ENCODE measurements at regions not wholly inside any gene's neighbourhood (a gene's known extent, or its start where the extent isn't known, plus 50 kb on each side); places are given as distances from the start of the nearest gene placed in this dataset.
"Not testable (repeated sequence)": the region's sequence is repeated elsewhere in the genome, so short reads cannot be mapped to it uniquely, and the experiment has no call there.

GRCh38 chr13:50417597-50417996 is 402.4 kb downstream of the KCNRG start:
- peaks cover 0 to 3% of the 10 kb centered on the region in 2 donors for H3K9me3 Mint-ChIP-seq
- no peak for ATAC-seq (replicated peaks)
- no peak overlapping the region for H3K4me3 Mint-ChIP-seq
- peaks cover 3% of the 10 kb centered on the region for H3K36me3 Mint-ChIP-seq (ENCODE audit: insufficient read depth)
- no peak for DNase-seq
- no peak overlapping the region for H3K27ac Mint-ChIP-seq
- peaks cover 0 to 9% of the 10 kb centered on the region in 2 donors for H3K27me3 Mint-ChIP-seq
- H3K4me1 Mint-ChIP-seq (ENCODE audit: low read depth in 2 of 2): peaks cover 12 to 16% of the 10 kb centered on the region in 2 donors

GRCh38 chr13:50419331-50419865 is 404.2 kb downstream of the KCNRG start:
- H3K27ac Mint-ChIP-seq: peak overlapping the region in 1 of 2 donors; percentile 8
- no peak overlapping the region for H3K4me3 Mint-ChIP-seq
- no peak for DNase-seq
- H3K4me1 Mint-ChIP-seq (ENCODE audit: low read depth in 2 of 2): peaks cover 14 to 30% of the 10 kb centered on the region in 2 donors
- H3K36me3 Mint-ChIP-seq (ENCODE audit: insufficient read depth): no peaks in the 10 kb centered on the region
- no peak for ATAC-seq (replicated peaks)
- H3K27me3 Mint-ChIP-seq: no peaks in the 10 kb centered on the region
- H3K9me3 Mint-ChIP-seq: peaks cover 0 to 3% of the 10 kb centered on the region in 2 donors

- Mint-ChIP-seq H3K27ac (no peak overlapping the region), H3K4me3 (no peak overlapping the region), H3K4me1 (ENCODE audit: low read depth in 2 of 2) (peaks cover 14 to 31% of the 10 kb centered on the region in 2 donors), H3K27me3 (no peaks in the 10 kb centered on the region), H3K9me3 (no peaks in the 10 kb centered on the region), H3K36me3 (ENCODE audit: insufficient read depth) (no peaks in the 10 kb centered on the region)
- DNase-seq (no peak), ATAC-seq (replicated peaks) (no peak)
Observed at GRCh38 chr13:50419896-50420295, 404.7 kb downstream of the KCNRG start.

GRCh38 chr13:50420718-50421472 is 405.7 kb downstream of the KCNRG start:
- no peak for DNase-seq
- Mint-ChIP-seq H3K27ac (peak overlapping the region in 1 of 2 donors; percentile 65), H3K27me3 (no peaks in the 10 kb centered on the region), H3K36me3 (ENCODE audit: insufficient read depth) (no peaks in the 10 kb centered on the region), H3K4me3 (no peak overlapping the region), H3K4me1 (ENCODE audit: low read depth in 2 of 2) (peaks cover 14 to 31% of the 10 kb centered on the region in 2 donors), H3K9me3 (no peaks in the 10 kb centered on the region)
- ATAC-seq (replicated peaks): no peak

- Mint-ChIP-seq H3K36me3 (ENCODE audit: insufficient read depth) (no peaks in the 10 kb centered on the region), H3K4me3 (peak overlapping the region; percentile 48 to 72), H3K4me1 (ENCODE audit: low read depth in 2 of 2) (peaks cover 16 to 35% of the 10 kb centered on the region in 2 donors), H3K27ac (peak overlapping the region; percentile 79 to 94), H3K9me3 (no peaks in the 10 kb centered on the region), H3K27me3 (no peaks in the 10 kb centered on the region)
- ATAC-seq (replicated peaks) (no peak), DNase-seq (no peak)
Observed at GRCh38 chr13:50421473-50422130, 406.4 kb downstream of the KCNRG start.

GRCh38 chr13:50422181-50423148 is 407.2 kb downstream of the KCNRG start:
- H3K27ac Mint-ChIP-seq: peak overlapping the region; percentile 79 to 94
- H3K4me1 Mint-ChIP-seq (ENCODE audit: low read depth in 2 of 2): peaks cover 23 to 43% of the 10 kb centered on the region in 2 donors
- H3K27me3 Mint-ChIP-seq: no peaks in the 10 kb centered on the region
- DNase-seq (peak; percentile 18 to 36 (median 21)), ATAC-seq (replicated peaks) (peak; percentile 93)
- no peaks in the 10 kb centered on the region for H3K9me3 Mint-ChIP-seq
- H3K36me3 Mint-ChIP-seq (ENCODE audit: insufficient read depth): peaks cover 4% of the 10 kb centered on the region
- H3K4me3 Mint-ChIP-seq: peak overlapping the region; percentile 48 to 72

GRCh38 chr13:50424993-50425392 is 409.7 kb downstream of the KCNRG start:
- peaks cover 32 to 50% of the 10 kb centered on the region in 2 donors for H3K4me1 Mint-ChIP-seq (ENCODE audit: low read depth in 2 of 2)
- H3K27ac Mint-ChIP-seq: no peak overlapping the region
- ATAC-seq (replicated peaks) (no peak), DNase-seq (no peak)
- H3K27me3 Mint-ChIP-seq: no peaks in the 10 kb centered on the region
- no peaks in the 10 kb centered on the region for H3K9me3 Mint-ChIP-seq
- no peak overlapping the region for H3K4me3 Mint-ChIP-seq
- peaks cover 4% of the 10 kb centered on the region for H3K36me3 Mint-ChIP-seq (ENCODE audit: insufficient read depth)

- Mint-ChIP-seq H3K27me3 (no peaks in the 10 kb centered on the region), H3K4me1 (ENCODE audit: low read depth in 2 of 2) (peaks cover 32 to 48% of the 10 kb centered on the region in 2 donors), H3K27ac (no peak overlapping the region), H3K36me3 (ENCODE audit: insufficient read depth) (peaks cover 4% of the 10 kb centered on the region), H3K9me3 (no peaks in the 10 kb centered on the region), H3K4me3 (no peak overlapping the region)
- no peak for ATAC-seq (replicated peaks)
- DNase-seq: no peak
Observed at GRCh38 chr13:50425772-50426171, 410.5 kb downstream of the KCNRG start.

GRCh38 chr13:50426927-50427326 is 411.7 kb downstream of the KCNRG start:
- Mint-ChIP-seq H3K4me3 (peak overlapping the region; percentile 13 to 75), H3K36me3 (ENCODE audit: insufficient read depth) (peaks cover 4% of the 10 kb centered on the region), H3K27ac (peak overlapping the region; percentile 90 to 92), H3K4me1 (ENCODE audit: low read depth in 2 of 2) (peaks cover 30 to 41% of the 10 kb centered on the region in 2 donors), H3K9me3 (no peaks in the 10 kb centered on the region), H3K27me3 (no peaks in the 10 kb centered on the region)
- DNase-seq (no peak), ATAC-seq (replicated peaks) (no peak)

GRCh38 chr13:50427511-50427910 is 412.3 kb downstream of the KCNRG start:
- not testable (repeated sequence) for H3K36me3 Mint-ChIP-seq (ENCODE audit: insufficient read depth); H3K9me3 Mint-ChIP-seq; H3K27me3 Mint-ChIP-seq
- H3K4me3 Mint-ChIP-seq: peak overlapping the region; percentile 13 to 75
- H3K27ac Mint-ChIP-seq: peak overlapping the region; percentile 90 to 92
- ATAC-seq (replicated peaks): peak; percentile 94
- H3K4me1 Mint-ChIP-seq (ENCODE audit: low read depth in 2 of 2): peaks cover 24 to 35% of the 10 kb centered on the region in 2 donors
- DNase-seq: peak; percentile 46 to 52 (median 48)

GRCh38 chr13:50428183-50428877 is 413.1 kb downstream of the KCNRG start:
- Mint-ChIP-seq H3K4me1 (ENCODE audit: low read depth in 2 of 2) (peaks cover 20 to 26% of the 10 kb centered on the region in 2 donors), H3K9me3 (no peaks in the 10 kb centered on the region), H3K36me3 (ENCODE audit: insufficient read depth) (peaks cover 6% of the 10 kb centered on the region), H3K4me3 (peak overlapping the region; percentile 13 to 75), H3K27me3 (no peaks in the 10 kb centered on the region), H3K27ac (peak overlapping the region; percentile 90 to 92)
- ATAC-seq (replicated peaks): no peak
- no peak for DNase-seq

- no peaks in the 10 kb centered on the region for H3K4me1 Mint-ChIP-seq (ENCODE audit: low read depth in 2 of 2)
- ATAC-seq (replicated peaks) (no peak), DNase-seq (no peak)
- peaks cover 3% of the 10 kb centered on the region for H3K36me3 Mint-ChIP-seq (ENCODE audit: insufficient read depth)
- no peak overlapping the region for H3K4me3 Mint-ChIP-seq
- H3K9me3 Mint-ChIP-seq: no peaks in the 10 kb centered on the region
- no peaks in the 10 kb centered on the region for H3K27me3 Mint-ChIP-seq
- H3K27ac Mint-ChIP-seq: no peak overlapping the region
Observed at GRCh38 chr13:50435011-50435410, 408.5 kb downstream of the DLEU7 start.
